ENCODE measurements at regions not wholly inside any gene's neighbourhood (a gene's known extent, or its start where the extent isn't known, plus 50 kb on each side); places are given as distances from the start of the nearest gene placed in this dataset.
"Not testable (repeated sequence)": the region's sequence is repeated elsewhere in the genome, so short reads cannot be mapped to it uniquely, and the experiment has no call there.

GRCh38 chr18:5830902-5831301 is 64.4 kb downstream of the TMEM200C start:
- not testable (repeated sequence) for H3K4me1 Mint-ChIP-seq, H3K9me3 Mint-ChIP-seq, H3K27ac Mint-ChIP-seq, H3K27me3 Mint-ChIP-seq, H3K36me3 Mint-ChIP-seq, H3K4me3 Mint-ChIP-seq

- Mint-ChIP-seq H3K9me3 (peaks cover 0 to 2% (median 0%) of the 10 kb centered on the region in 3 donors), H3K36me3 (no peaks in the 10 kb centered on the region), H3K27ac (no peak overlapping the region), H3K4me1 (no peaks in the 10 kb centered on the region), H3K4me3 (no peak overlapping the region), H3K27me3 (peaks cover 4% of the 10 kb centered on the region)
These were observed 66.4 kb downstream of the TMEM200C start for GRCh38 chr18:5828913-5829312.

GRCh38 chr18:5825663-5826062 is 69.7 kb downstream of the TMEM200C start:
- no peak overlapping the region for H3K27ac Mint-ChIP-seq
- H3K4me3 Mint-ChIP-seq, result no peak overlapping the region
- H3K36me3 Mint-ChIP-seq, result no peaks in the 10 kb centered on the region
- H3K4me1 Mint-ChIP-seq, result no peaks in the 10 kb centered on the region
- H3K27me3 Mint-ChIP-seq, result peaks cover 4% of the 10 kb centered on the region
- H3K9me3 Mint-ChIP-seq, result no peaks in the 10 kb centered on the region

GRCh38 chr18:5824370-5824984 is 70.8 kb downstream of the TMEM200C start:
- H3K4me1 Mint-ChIP-seq, result no peaks in the 10 kb centered on the region
- H3K4me3 Mint-ChIP-seq, result no peak overlapping the region
- H3K36me3 Mint-ChIP-seq, result no peaks in the 10 kb centered on the region
- no peak overlapping the region for H3K27ac Mint-ChIP-seq
- no peaks in the 10 kb centered on the region for H3K9me3 Mint-ChIP-seq
- H3K27me3 Mint-ChIP-seq, result peaks cover 4% of the 10 kb centered on the region

GRCh38 chr18:5817816-5818215 is 77.5 kb downstream of the TMEM200C start:
- Mint-ChIP-seq H3K27ac (no peak overlapping the region), H3K4me1 (no peaks in the 10 kb centered on the region), H3K36me3 (no peaks in the 10 kb centered on the region), H3K9me3 (peaks cover 0 to 6% (median 0%) of the 10 kb centered on the region in 3 donors), H3K27me3 (no peaks in the 10 kb centered on the region), H3K4me3 (no peak overlapping the region)

GRCh38 chr18:5806860-5807259 is 88.5 kb downstream of the TMEM200C start:
- peak overlapping the region in 1 of 4 donors; percentile 9 for H3K4me3 Mint-ChIP-seq

GRCh38 chr18:5787936-5788335 is 107.4 kb downstream of the TMEM200C start:
- H3K4me3 Mint-ChIP-seq, result no peak overlapping the region
- H3K4me1 Mint-ChIP-seq, result no peaks in the 10 kb centered on the region
- H3K36me3 Mint-ChIP-seq, result no peaks in the 10 kb centered on the region
- no peak overlapping the region for H3K27ac Mint-ChIP-seq
- peaks cover 6 to 18% (median 9%) of the 10 kb centered on the region in 3 donors for H3K9me3 Mint-ChIP-seq
- H3K27me3 Mint-ChIP-seq, result no peaks in the 10 kb centered on the region

More at GRCh38 chr18:5806860-5807259, 88.5 kb downstream of the TMEM200C start:
- H3K27me3 Mint-ChIP-seq, result no peaks in the 10 kb centered on the region
- peaks cover 7 to 23% (median 10%) of the 10 kb centered on the region in 3 donors for H3K9me3 Mint-ChIP-seq
- no peaks in the 10 kb centered on the region for H3K4me1 Mint-ChIP-seq
- H3K36me3 Mint-ChIP-seq, result no peaks in the 10 kb centered on the region
- H3K27ac Mint-ChIP-seq, result no peak overlapping the region

GRCh38 chr18:5779922-5780321 is 115.4 kb downstream of the TMEM200C start:
- Mint-ChIP-seq H3K4me3 (no peak overlapping the region), H3K27ac (no peak overlapping the region), H3K9me3 (peaks cover 0 to 11% (median 0%) of the 10 kb centered on the region in 3 donors), H3K36me3 (no peaks in the 10 kb centered on the region), H3K27me3 (no peaks in the 10 kb centered on the region), H3K4me1 (no peaks in the 10 kb centered on the region)

GRCh38 chr18:5772306-5773105 is 122.8 kb downstream of the TMEM200C start:
- Mint-ChIP-seq H3K36me3 (no peaks in the 10 kb centered on the region), H3K27me3 (no peaks in the 10 kb centered on the region), H3K4me1 (no peaks in the 10 kb centered on the region), H3K27ac (no peak overlapping the region), H3K4me3 (no peak overlapping the region), H3K9me3 (peaks cover 0 to 15% (median 0%) of the 10 kb centered on the region in 3 donors)

- H3K4me3 Mint-ChIP-seq, result no peak overlapping the region
- no peaks in the 10 kb centered on the region for H3K36me3 Mint-ChIP-seq
- no peaks in the 10 kb centered on the region for H3K27me3 Mint-ChIP-seq
- H3K27ac Mint-ChIP-seq, result no peak overlapping the region
- no peaks in the 10 kb centered on the region for H3K4me1 Mint-ChIP-seq
- H3K9me3 Mint-ChIP-seq, result peaks cover 0 to 12% (median 0%) of the 10 kb centered on the region in 3 donors
These were observed 124.0 kb downstream of the TMEM200C start for GRCh38 chr18:5771343-5771742.

- no peak overlapping the region for H3K4me3 Mint-ChIP-seq
- no peaks in the 10 kb centered on the region for H3K36me3 Mint-ChIP-seq
- no peaks in the 10 kb centered on the region for H3K4me1 Mint-ChIP-seq
- no peaks in the 10 kb centered on the region for H3K27me3 Mint-ChIP-seq
- H3K9me3 Mint-ChIP-seq, result peaks cover 0 to 10% (median 1%) of the 10 kb centered on the region in 3 donors
- H3K27ac Mint-ChIP-seq, result no peak overlapping the region
These were observed 125.1 kb downstream of the TMEM200C start for GRCh38 chr18:5770176-5770575.

GRCh38 chr18:5768454-5768853 is 126.9 kb downstream of the TMEM200C start:
- no peaks in the 10 kb centered on the region for H3K4me1 Mint-ChIP-seq
- H3K36me3 Mint-ChIP-seq, result no peaks in the 10 kb centered on the region
- H3K27me3 Mint-ChIP-seq, result no peaks in the 10 kb centered on the region
- H3K27ac Mint-ChIP-seq, result no peak overlapping the region
- H3K9me3 Mint-ChIP-seq, result peaks cover 1 to 5% (median 2%) of the 10 kb centered on the region in 3 donors
- no peak overlapping the region for H3K4me3 Mint-ChIP-seq

GRCh38 chr18:5759194-5759593 is 136.1 kb downstream of the TMEM200C start:
- peaks cover 4% of the 10 kb centered on the region for H3K27me3 Mint-ChIP-seq
- no peak overlapping the region for H3K27ac Mint-ChIP-seq
- no peaks in the 10 kb centered on the region for H3K4me1 Mint-ChIP-seq
- H3K9me3 Mint-ChIP-seq, result peaks cover 2 to 6% (median 5%) of the 10 kb centered on the region in 3 donors
- no peaks in the 10 kb centered on the region for H3K36me3 Mint-ChIP-seq
- no peak overlapping the region for H3K4me3 Mint-ChIP-seq

- H3K27ac Mint-ChIP-seq, result no peak overlapping the region
- no peak overlapping the region for H3K4me3 Mint-ChIP-seq
- peaks cover 5% of the 10 kb centered on the region for H3K27me3 Mint-ChIP-seq
- no peaks in the 10 kb centered on the region for H3K36me3 Mint-ChIP-seq
- H3K9me3 Mint-ChIP-seq, result peaks cover 0 to 6% (median 2%) of the 10 kb centered on the region in 3 donors
- H3K4me1 Mint-ChIP-seq, result no peaks in the 10 kb centered on the region
These were observed 138.5 kb downstream of the TMEM200C start for GRCh38 chr18:5756823-5757222.

GRCh38 chr18:5747678-5748077 is 147.6 kb downstream of the TMEM200C start:
- Mint-ChIP-seq H3K27me3 (no peaks in the 10 kb centered on the region), H3K4me3 (no peak overlapping the region), H3K9me3 (peaks cover 0 to 3% (median 0%) of the 10 kb centered on the region in 3 donors), H3K4me1 (no peaks in the 10 kb centered on the region), H3K36me3 (no peaks in the 10 kb centered on the region), H3K27ac (no peak overlapping the region)

GRCh38 chr18:5746844-5747243 is 148.5 kb downstream of the TMEM200C start:
- Mint-ChIP-seq H3K9me3 (peaks cover 0 to 3% (median 0%) of the 10 kb centered on the region in 3 donors), H3K4me3 (no peak overlapping the region), H3K36me3 (no peaks in the 10 kb centered on the region), H3K4me1 (no peaks in the 10 kb centered on the region), H3K27me3 (no peaks in the 10 kb centered on the region), H3K27ac (no peak overlapping the region)
